GM12878 (cell line): ENCODE measurements at regions not wholly inside any gene's neighbourhood (a gene's known extent, or its start where the extent isn't known, plus 50 kb on each side); places are given as distances from the start of the nearest gene placed in this dataset.

Experiments used
- ATAC-seq: fragments of 200-7000 bp; cut with Tn5 transposase; 3 replicates; pipeline ENCODE4 v1.9.1; 2020; ENCODE audit warnings: mild to moderate bottlenecking, moderate library complexity
- BruUV-seq: library from RNA; stranded (reverse); fragments of 400-500 nt; replicated peaks from 2 replicates; lab custom pipeline; 2021; lab: Mats Ljungman, UMichigan
- CTCF ChIA-PET: fragments of 300-600 bp; sonication (Branson Sonifier 250); formaldehyde crosslinking; extraction: SDS; loops from one replicate; lab custom pipeline; 2021; ENCODE audit warnings: inconsistent platforms; lab: Yijun Ruan, JAX
- POLR2A ChIA-PET: fragments of 350-600 bp; formaldehyde crosslinking; extraction: SDS; loops from one replicate; lab custom pipeline; 2021; ENCODE audit warnings: inconsistent platforms; lab: Charles Lee
- RAD21 ChIA-PET: fragments of 300-600 bp; sonication (Branson Sonifier 250); formaldehyde crosslinking; loops from one replicate; lab custom pipeline; 2023; ENCODE audit warnings: antibody characterized with exemption; ENCODE audit not compliant: unreplicated experiment; lab: Charles Lee
- SMC1A ChIA-PET: fragments of 300-600 bp; sonication (Branson Sonifier 250); formaldehyde crosslinking; loops from one replicate; lab custom pipeline; 2023; ENCODE audit not compliant: unreplicated experiment, uncharacterized antibody; lab: Charles Lee
- DNase-seq: peaks from one replicate; pipeline ENCODE4 v3.0.0-alpha.2; 2011; ENCODE audit warnings: low read depth, low spot score
- FAIRE-seq: peaks from 3 replicates; lab custom pipeline; 2011; peaks lifted over from hg19 to GRCh38; lab: Jason Lieb, UNC
- H2AFZ ChIP-seq: 2 replicates; pipeline ENCODE4 v1.6.0; 2011; ENCODE audit warnings: low read depth, low read length, control low read depth; ENCODE audit not compliant: control insufficient read depth
- H3K27ac ChIP-seq: 2 replicates; pipeline ENCODE4 v1.5.1; 2011; ENCODE audit warnings: control low read depth; ENCODE audit not compliant: control insufficient read depth, insufficient read depth
- H3K27me3 ChIP-seq, 2 experiments: replicated peaks in 1 of 2; 2 replicates each; pipeline versions ENCODE4 v1.6.0 to v1.6.1; 2011; ENCODE audit warnings: low read length in 1 of 2; ENCODE audit not compliant: control insufficient read depth in 2 of 2, insufficient read depth in 2 of 2
- H3K36me3 ChIP-seq, 2 experiments: 2 replicates each; pipeline ENCODE4 v1.5.1; 2011; ENCODE audit warnings: low read length in 1 of 2; ENCODE audit not compliant: control insufficient read depth in 2 of 2, insufficient read depth in 2 of 2
- H3K4me1 ChIP-seq: 2 replicates; pipeline ENCODE4 v1.6.1; 2011; ENCODE audit warnings: mild to moderate bottlenecking, low read length, moderate library complexity, mixed read lengths; ENCODE audit not compliant: control insufficient read depth, insufficient read depth
- H3K4me2 ChIP-seq: 2 replicates; pipeline ENCODE4 v1.6.0; 2011; ENCODE audit warnings: control low read depth; ENCODE audit not compliant: control insufficient read depth, insufficient read depth
- H3K4me3 ChIP-seq: fragments of 200-600 bp; sonication (generic); 2 replicates; pipeline ENCODE4 v1.5.1; 2016
- H3K79me2 ChIP-seq: 2 replicates; pipeline ENCODE4 v1.6.0; 2011; ENCODE audit warnings: low read length; ENCODE audit not compliant: control insufficient read depth, insufficient read depth
- H3K9ac ChIP-seq: 2 replicates; pipeline ENCODE4 v1.8.0; 2011; ENCODE audit warnings: low read length, control low read depth, mixed read lengths; ENCODE audit not compliant: control insufficient read depth, insufficient read depth
- H3K9me3 ChIP-seq: replicated peaks from 3 replicates; pipeline ENCODE4 v1.5.1; 2011; ENCODE audit warnings: mild to moderate bottlenecking, low read length; ENCODE audit not compliant: control insufficient read depth, insufficient read depth
- H4K20me1 ChIP-seq: 2 replicates; pipeline ENCODE4 v1.6.0; 2011; ENCODE audit not compliant: control insufficient read depth, insufficient read depth
- BACH1 ChIP-seq: fragments of 450-650 bp; IDR thresholded peaks from 2 replicates; pipeline ENCODE4 v1.6.1; 2017; ENCODE audit warnings: mild to moderate bottlenecking, borderline replicate concordance
- BMI1 ChIP-seq: fragments of 450-650 bp; IDR thresholded peaks from 2 replicates; pipeline ENCODE4 v1.6.1; 2016; ENCODE audit warnings: mild to moderate bottlenecking, moderate library complexity, borderline replicate concordance
- CBX3 ChIP-seq: fragments of 200-600 bp; sonication (generic); IDR thresholded peaks from 2 replicates; pipeline ENCODE4 v1.6.1; 2016; ENCODE audit warnings: low read depth, borderline replicate concordance
- CREB1 ChIP-seq: IDR thresholded peaks from 2 replicates; pipeline ENCODE4 v1.6.1; 2012; ENCODE audit warnings: low read depth, mild to moderate bottlenecking, inconsistent platforms
- EP300 ChIP-seq, 2 experiments: fragments of 150-350 bp in 1 of 2; IDR thresholded peaks; 2 replicates each; pipeline ENCODE4 v1.6.1; 2011 to 2012; ENCODE audit warnings: low read depth in 2 of 2, low read length in 2 of 2, borderline replicate concordance in 1 of 2, improper control_type of control experiment in 1 of 2, inconsistent platforms in 1 of 2; ENCODE audit not compliant: control insufficient read depth in 1 of 2
- GATAD2B ChIP-seq: fragments of 450-650 bp; conservative IDR thresholded peaks from 2 replicates; pipeline ENCODE4 v1.6.1; 2017; ENCODE audit warnings: low read depth, mild to moderate bottlenecking, moderate library complexity
- IRF4 ChIP-seq: IDR thresholded peaks from 2 replicates; pipeline ENCODE4 v1.6.1; 2011; ENCODE audit warnings: low read depth, low read length
- JUNB ChIP-seq: IDR thresholded peaks from 2 replicates; pipeline ENCODE4 v1.6.1; 2016; ENCODE audit warnings: antibody characterized with exemption, mild to moderate bottlenecking
- POLR2A ChIP-seq: IDR thresholded peaks from 2 replicates; pipeline ENCODE4 v1.6.1; 2011; ENCODE audit warnings: low read depth, mild to moderate bottlenecking, low read length
- POU2F2 ChIP-seq: IDR thresholded peaks from 3 replicates; pipeline ENCODE4 v1.6.1; 2011; ENCODE audit warnings: low read depth, mild to moderate bottlenecking, low read length, borderline replicate concordance
- SMAD1 ChIP-seq: fragments of 450-650 bp; IDR thresholded peaks from 2 replicates; pipeline ENCODE4 v1.6.1; 2018; ENCODE audit warnings: mild to moderate bottlenecking, low read depth; ENCODE audit not compliant: partially characterized antibody
- SP1 ChIP-seq: IDR thresholded peaks from one replicate; pipeline ENCODE4 v1.6.1; 2011; ENCODE audit warnings: low read depth, low read length
- ZNF207 ChIP-seq: fragments of 450-650 bp; IDR thresholded peaks from 2 replicates; pipeline ENCODE4 v1.6.1; 2014; ENCODE audit warnings: antibody characterized with exemption, mild to moderate bottlenecking, borderline replicate concordance
- ZNF622 ChIP-seq: fragments of 450-650 bp; IDR thresholded peaks from 2 replicates; pipeline ENCODE4 v1.6.1; 2017; ENCODE audit warnings: mild to moderate bottlenecking, inconsistent platforms
- ZSCAN29 ChIP-seq: fragments of 450-650 bp; IDR thresholded peaks from 2 replicates; pipeline ENCODE4 v1.6.1; 2017; ENCODE audit warnings: mild to moderate bottlenecking, moderate library complexity
- WGBS: methylation state at CpG from one replicate; pipeline ENCODE4 v1.1.6; 2016; ENCODE audit warnings: low lambda C conversion rate; ENCODE audit not compliant: insufficient replicate concordance, insufficient coverage; ENCODE audit errors: missing lambda C conversion rate; 5-methylcytosine and 5-hydroxymethylcytosine counted together
- in situ Hi-C: fragments of 300-500 bp; cut with MboI; formaldehyde crosslinking; loops from 9 replicates; pipeline ENCODE4 v1.14.3; 2018; ENCODE audit warnings: mixed read lengths
- intact Hi-C: fragments of 100-400 bp; cut with micrococcal nuclease; formaldehyde crosslinking; loops from one replicate; pipeline ENCODE4 v1.14.2; 2022; ENCODE audit not compliant: unreplicated experiment
- TF ChIP-seq, protein P1 (sequence below): fragments of 450-650 bp; conservative IDR thresholded peaks from 2 replicates; pipeline ENCODE4 v1.6.1; 2017; ENCODE audit warnings: mild to moderate bottlenecking, moderate library complexity
- TF ChIP-seq, protein P2 (sequence below): fragments of 450-650 bp; IDR thresholded peaks from 2 replicates; pipeline ENCODE4 v1.6.1; 2017; ENCODE audit warnings: mild to moderate bottlenecking, low read depth, inconsistent platforms; ENCODE audit not compliant: poor library complexity, severe bottlenecking

DNA sequence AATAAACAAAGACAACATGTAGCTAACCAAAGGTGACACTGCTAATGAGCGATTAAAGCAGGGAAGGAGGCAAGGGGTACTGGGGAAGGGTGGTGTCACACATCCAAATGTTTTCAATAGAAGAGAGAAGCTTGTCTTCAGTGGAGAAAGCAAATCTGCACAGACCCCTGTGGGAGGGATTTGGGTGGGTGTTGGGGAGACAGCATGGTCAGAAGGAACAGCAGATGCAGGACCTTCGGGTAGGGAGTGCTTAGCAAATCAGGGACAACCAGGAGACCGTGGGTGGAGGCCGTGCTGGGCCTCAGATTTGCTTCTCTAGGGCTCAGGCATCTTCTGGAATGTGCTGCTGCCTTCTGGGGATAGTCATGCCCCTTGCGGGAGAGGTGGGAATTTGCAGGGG, 185.3 kb upstream of the RAB6C start:
- Histone ChIP-seq H2AFZ (no peak overlapping the region), H3K79me2 (no peaks in the 10 kb centered on the region), H3K27ac (no peak overlapping the region), H3K9me3 (no peaks in the 10 kb centered on the region), H3K4me2 (no peak overlapping the region), H3K4me1 (no peaks in the 10 kb centered on the region), H3K4me3 (no peak overlapping the region), H3K36me3 (no peaks in the 10 kb centered on the region), H4K20me1 (no peaks in the 10 kb centered on the region), H3K9ac (no peak overlapping the region), H3K27me3 (no peaks in the 10 kb centered on the region)
- no peak for ATAC-seq
- intact Hi-C loops = no loop called here
- RAD21 ChIA-PET = no interaction called here
- FAIRE-seq = no peak
- WGBS = 25% methylated on average over 5 of the region's 5 CpGs
- CTCF ChIA-PET = no interaction called here
- no peak for TF ChIP-seq SMAD1
- no peak for DNase-seq
- SMC1A ChIA-PET = no interaction called here
- no TSS peak for BruUV-seq
- in situ Hi-C loops = no loop called here
- POLR2A ChIA-PET = no interaction called here

DNA sequence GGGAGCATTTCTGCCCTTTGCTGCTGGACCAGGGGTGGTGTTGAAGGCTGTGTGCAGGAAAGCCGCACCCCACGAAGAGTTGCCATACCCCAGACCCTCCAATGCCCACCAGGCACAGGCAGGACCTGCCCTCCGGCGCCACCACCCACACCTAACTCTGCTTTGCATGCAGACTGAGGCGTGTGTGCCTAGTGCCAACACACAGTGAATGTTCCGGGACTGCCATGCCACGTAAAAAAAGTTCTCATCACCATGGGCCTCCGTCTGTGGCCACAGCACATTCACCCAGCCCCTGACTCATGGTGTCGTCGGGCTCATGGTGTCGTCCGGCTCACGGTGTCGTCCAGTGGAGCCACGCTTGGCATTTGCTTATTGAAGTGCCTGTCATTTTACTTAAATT, 184.9 kb upstream of the RAB6C start:
- ChIA-PET SMC1A (no interaction called here), RAD21 (no interaction called here), POLR2A (no interaction called here), CTCF (no interaction called here)
- Histone ChIP-seq H4K20me1 (no peaks in the 10 kb centered on the region), H3K27me3 (no peaks in the 10 kb centered on the region), H3K4me1 (no peaks in the 10 kb centered on the region), H3K9ac (no peak overlapping the region), H3K36me3 (no peaks in the 10 kb centered on the region), H3K27ac (no peak overlapping the region), H3K9me3 (no peaks in the 10 kb centered on the region), H3K79me2 (no peaks in the 10 kb centered on the region), H2AFZ (no peak overlapping the region), H3K4me3 (no peak overlapping the region), H3K4me2 (no peak overlapping the region)
- DNase-seq (no peak), FAIRE-seq (no peak), ATAC-seq (no peak)
- WGBS = 34% methylated on average over 15 of the region's 15 CpGs
- BruUV-seq = no TSS peak
- intact Hi-C loops = no loop called here
- in situ Hi-C loops = no loop called here
- no peak for TF ChIP-seq JUNB
- TF ChIP-seq BACH1 = no peak
- TF ChIP-seq POLR2A = no peak
- no peak for TF ChIP-seq GATAD2B
- TF ChIP-seq, protein P1, sequence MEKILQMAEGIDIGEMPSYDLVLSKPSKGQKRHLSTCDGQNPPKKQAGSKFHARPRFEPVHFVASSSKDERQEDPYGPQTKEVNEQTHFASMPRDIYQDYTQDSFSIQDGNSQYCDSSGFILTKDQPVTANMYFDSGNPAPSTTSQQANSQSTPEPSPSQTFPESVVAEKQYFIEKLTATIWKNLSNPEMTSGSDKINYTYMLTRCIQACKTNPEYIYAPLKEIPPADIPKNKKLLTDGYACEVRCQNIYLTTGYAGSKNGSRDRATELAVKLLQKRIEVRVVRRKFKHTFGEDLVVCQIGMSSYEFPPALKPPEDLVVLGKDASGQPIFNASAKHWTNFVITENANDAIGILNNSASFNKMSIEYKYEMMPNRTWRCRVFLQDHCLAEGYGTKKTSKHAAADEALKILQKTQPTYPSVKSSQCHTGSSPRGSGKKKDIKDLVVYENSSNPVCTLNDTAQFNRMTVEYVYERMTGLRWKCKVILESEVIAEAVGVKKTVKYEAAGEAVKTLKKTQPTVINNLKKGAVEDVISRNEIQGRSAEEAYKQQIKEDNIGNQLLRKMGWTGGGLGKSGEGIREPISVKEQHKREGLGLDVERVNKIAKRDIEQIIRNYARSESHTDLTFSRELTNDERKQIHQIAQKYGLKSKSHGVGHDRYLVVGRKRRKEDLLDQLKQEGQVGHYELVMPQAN = no peak
- no peak for TF ChIP-seq EP300 (IDR thresholded peaks at IDR 0.05; ENCODE audit: borderline replicate concordance in 1 of 2, control insufficient read depth in 1 of 2, low read depth in 2 of 2, low read length in 2 of 2)
- TF ChIP-seq, protein P2, sequence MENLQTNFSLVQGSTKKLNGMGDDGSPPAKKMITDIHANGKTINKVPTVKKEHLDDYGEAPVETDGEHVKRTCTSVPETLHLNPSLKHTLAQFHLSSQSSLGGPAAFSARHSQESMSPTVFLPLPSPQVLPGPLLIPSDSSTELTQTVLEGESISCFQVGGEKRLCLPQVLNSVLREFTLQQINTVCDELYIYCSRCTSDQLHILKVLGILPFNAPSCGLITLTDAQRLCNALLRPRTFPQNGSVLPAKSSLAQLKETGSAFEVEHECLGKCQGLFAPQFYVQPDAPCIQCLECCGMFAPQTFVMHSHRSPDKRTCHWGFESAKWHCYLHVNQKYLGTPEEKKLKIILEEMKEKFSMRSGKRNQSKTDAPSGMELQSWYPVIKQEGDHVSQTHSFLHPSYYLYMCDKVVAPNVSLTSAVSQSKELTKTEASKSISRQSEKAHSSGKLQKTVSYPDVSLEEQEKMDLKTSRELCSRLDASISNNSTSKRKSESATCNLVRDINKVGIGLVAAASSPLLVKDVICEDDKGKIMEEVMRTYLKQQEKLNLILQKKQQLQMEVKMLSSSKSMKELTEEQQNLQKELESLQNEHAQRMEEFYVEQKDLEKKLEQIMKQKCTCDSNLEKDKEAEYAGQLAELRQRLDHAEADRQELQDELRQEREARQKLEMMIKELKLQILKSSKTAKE = no peak
- TF ChIP-seq ZNF622 = no peak
- no peak for TF ChIP-seq IRF4
- TF ChIP-seq POU2F2 = no peak
- TF ChIP-seq CBX3 = no peak
- TF ChIP-seq ZSCAN29 = no peak
- no peak for TF ChIP-seq CREB1
- TF ChIP-seq BMI1 = no peak
- TF ChIP-seq ZNF207 = no peak
- no peak for TF ChIP-seq SP1
